ENCODE measurements at regions not wholly inside any gene's neighbourhood (a gene's known extent, or its start where the extent isn't known, plus 50 kb on each side); places are given as distances from the start of the nearest gene placed in this dataset.

DNA sequence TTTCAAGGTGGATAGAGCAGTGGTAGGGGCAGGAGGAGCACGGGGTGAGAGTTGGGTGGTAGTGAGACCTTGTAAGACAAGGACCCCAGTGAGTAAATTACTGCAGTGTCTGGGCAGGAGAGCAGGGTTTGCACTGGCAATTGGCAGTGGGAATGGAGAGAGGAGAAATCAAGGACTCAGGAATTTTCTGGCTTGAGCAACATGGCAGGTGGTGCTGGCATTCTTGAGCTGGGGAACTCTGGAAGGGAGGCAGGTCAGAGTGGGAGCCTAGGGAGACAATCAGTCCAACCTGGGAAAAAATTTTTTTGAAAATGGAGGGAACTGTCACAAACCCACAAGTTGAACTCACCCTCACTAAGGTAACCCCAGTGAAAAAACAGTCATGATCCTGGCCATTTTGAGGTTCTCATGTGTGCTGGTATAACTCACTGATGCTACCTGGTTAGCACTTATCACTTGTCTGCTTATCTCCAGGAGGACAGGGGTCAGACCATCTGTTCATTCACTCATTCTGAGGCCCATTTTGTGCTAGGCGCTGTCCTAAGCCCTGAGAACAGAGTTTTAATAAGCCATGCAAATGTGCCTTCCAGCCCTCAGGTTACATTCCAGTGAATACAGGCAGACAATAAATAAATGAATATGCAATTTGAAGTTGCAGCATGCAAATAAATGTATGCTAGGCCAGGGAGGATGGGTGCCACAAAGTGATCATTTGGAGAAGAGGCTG lies 92.2 kb upstream of the SEC11C start:
- TF ChIP-seq, protein P1, sequence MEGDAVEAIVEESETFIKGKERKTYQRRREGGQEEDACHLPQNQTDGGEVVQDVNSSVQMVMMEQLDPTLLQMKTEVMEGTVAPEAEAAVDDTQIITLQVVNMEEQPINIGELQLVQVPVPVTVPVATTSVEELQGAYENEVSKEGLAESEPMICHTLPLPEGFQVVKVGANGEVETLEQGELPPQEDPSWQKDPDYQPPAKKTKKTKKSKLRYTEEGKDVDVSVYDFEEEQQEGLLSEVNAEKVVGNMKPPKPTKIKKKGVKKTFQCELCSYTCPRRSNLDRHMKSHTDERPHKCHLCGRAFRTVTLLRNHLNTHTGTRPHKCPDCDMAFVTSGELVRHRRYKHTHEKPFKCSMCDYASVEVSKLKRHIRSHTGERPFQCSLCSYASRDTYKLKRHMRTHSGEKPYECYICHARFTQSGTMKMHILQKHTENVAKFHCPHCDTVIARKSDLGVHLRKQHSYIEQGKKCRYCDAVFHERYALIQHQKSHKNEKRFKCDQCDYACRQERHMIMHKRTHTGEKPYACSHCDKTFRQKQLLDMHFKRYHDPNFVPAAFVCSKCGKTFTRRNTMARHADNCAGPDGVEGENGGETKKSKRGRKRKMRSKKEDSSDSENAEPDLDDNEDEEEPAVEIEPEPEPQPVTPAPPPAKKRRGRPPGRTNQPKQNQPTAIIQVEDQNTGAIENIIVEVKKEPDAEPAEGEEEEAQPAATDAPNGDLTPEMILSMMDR (IDR thresholded peaks at IDR 0.05; ENCODE audit: low read depth, low read length, missing input control), result no peak
- no peak for TF ChIP-seq YY1 (IDR thresholded peaks at IDR 0.05)
- TF ChIP-seq, protein P2, sequence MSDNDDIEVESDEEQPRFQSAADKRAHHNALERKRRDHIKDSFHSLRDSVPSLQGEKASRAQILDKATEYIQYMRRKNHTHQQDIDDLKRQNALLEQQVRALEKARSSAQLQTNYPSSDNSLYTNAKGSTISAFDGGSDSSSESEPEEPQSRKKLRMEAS (IDR thresholded peaks at IDR 0.05), result no peak
- no peak for TF ChIP-seq SP1 (IDR thresholded peaks at IDR 0.05)
- TF ChIP-seq GABPA (IDR thresholded peaks at IDR 0.05 in 1 of 2, conservative IDR thresholded peaks at IDR 0.05 in 1 of 2), result no peak
- no peak for TF ChIP-seq JUND (IDR thresholded peaks at IDR 0.05)
- TF ChIP-seq, protein P3, sequence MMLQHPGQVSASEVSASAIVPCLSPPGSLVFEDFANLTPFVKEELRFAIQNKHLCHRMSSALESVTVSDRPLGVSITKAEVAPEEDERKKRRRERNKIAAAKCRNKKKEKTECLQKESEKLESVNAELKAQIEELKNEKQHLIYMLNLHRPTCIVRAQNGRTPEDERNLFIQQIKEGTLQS (IDR thresholded peaks at IDR 0.05), result no peak
- no peak for TF ChIP-seq RAD21 (IDR thresholded peaks at IDR 0.05)
- TF ChIP-seq FOXA1 (IDR thresholded peaks at IDR 0.05), result no peak
- TF ChIP-seq, protein P4, sequence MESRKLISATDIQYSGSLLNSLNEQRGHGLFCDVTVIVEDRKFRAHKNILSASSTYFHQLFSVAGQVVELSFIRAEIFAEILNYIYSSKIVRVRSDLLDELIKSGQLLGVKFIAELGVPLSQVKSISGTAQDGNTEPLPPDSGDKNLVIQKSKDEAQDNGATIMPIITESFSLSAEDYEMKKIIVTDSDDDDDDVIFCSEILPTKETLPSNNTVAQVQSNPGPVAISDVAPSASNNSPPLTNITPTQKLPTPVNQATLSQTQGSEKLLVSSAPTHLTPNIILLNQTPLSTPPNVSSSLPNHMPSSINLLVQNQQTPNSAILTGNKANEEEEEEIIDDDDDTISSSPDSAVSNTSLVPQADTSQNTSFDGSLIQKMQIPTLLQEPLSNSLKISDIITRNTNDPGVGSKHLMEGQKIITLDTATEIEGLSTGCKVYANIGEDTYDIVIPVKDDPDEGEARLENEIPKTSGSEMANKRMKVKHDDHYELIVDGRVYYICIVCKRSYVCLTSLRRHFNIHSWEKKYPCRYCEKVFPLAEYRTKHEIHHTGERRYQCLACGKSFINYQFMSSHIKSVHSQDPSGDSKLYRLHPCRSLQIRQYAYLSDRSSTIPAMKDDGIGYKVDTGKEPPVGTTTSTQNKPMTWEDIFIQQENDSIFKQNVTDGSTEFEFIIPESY (IDR thresholded peaks at IDR 0.05), result no peak
- TF ChIP-seq RXRA (IDR thresholded peaks at IDR 0.05), result no peak

Measured in liver (tissue), 3 donors.